Peyer's patch (tissue), 4 donors: ENCODE measurements at regions not wholly inside any gene's neighbourhood (a gene's known extent, or its start where the extent isn't known, plus 50 kb on each side); places are given as distances from the start of the nearest gene placed in this dataset.

Source experiments
- DNase-seq, 3 donors: peaks; one replicate each; pipeline ENCODE4 v3.0.0-alpha.2; 2017 to 2019
- H3K27ac ChIP-seq, 4 donors: fragments of 200-600 bp; sonication (generic); one replicate each; pipeline ENCODE4 v1.5.1; 2016 to 2019
- H3K27me3 ChIP-seq, 2 donors: fragments of 200-600 bp; sonication (generic); one replicate each; pipeline ENCODE4 v1.5.1; 2019
- H3K36me3 ChIP-seq, 3 donors: fragments of 200-600 bp; sonication (generic); one replicate each; pipeline ENCODE4 v1.5.1; 2016 to 2019
- H3K4me1 ChIP-seq, 4 donors: fragments of 200-600 bp; sonication (generic); one replicate each; pipeline ENCODE4 v1.5.1; 2016 to 2019
- H3K4me3 ChIP-seq, 4 donors: fragments of 200-600 bp; sonication (generic); 1 replicate in 3 of 4; 2 replicates in 1 of 4; pipeline ENCODE4 v1.5.1; 2016 to 2019; ENCODE audit warnings: mild to moderate bottlenecking in 1 of 4
- H3K9me3 ChIP-seq, 4 donors: fragments of 200-600 bp; sonication (generic); one replicate each; pipeline ENCODE4 v1.5.1; 2016 to 2019; ENCODE audit warnings: mild to moderate bottlenecking in 1 of 4
- POLR2A ChIP-seq, 2 donors: fragments of 450-650 bp; IDR thresholded peaks; one replicate each; pipeline ENCODE4 v1.5.1; 2017; ENCODE audit warnings: antibody characterized with exemption in 2 of 2, mild to moderate bottlenecking in 2 of 2, moderate library complexity in 2 of 2
- TF ChIP-seq, protein P1 (sequence below), 6 experiments: fragments of 450-650 bp in 4 of 6; fragments of 200-600 bp in 2 of 6; sonication (generic) in 1 of 6; IDR thresholded peaks; one replicate each; pipeline ENCODE4 v1.5.1; 2017 to 2019; ENCODE audit warnings: antibody characterized with exemption in 6 of 6, mild to moderate bottlenecking in 3 of 6, moderate library complexity in 1 of 6

DNA sequence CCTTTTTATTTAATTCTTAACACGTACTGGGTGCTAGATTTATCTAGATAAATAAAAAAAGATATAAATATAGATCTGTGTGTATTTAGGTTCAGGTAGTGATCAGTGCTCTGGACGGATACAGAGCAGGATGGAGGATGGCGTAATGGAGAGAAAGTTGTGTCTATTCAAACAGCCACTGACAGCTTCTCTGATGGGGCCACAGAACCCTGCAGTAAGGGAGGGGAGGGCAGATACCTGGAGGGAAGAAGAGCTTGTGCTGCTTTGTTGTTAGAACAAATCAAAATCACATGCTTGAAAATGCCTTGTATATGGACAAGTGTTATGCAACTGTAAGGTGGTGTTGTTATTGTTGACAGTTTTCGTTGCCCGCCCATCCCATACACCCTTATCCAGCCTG lies 170.2 kb downstream of the UTP18 start:
- TF ChIP-seq POLR2A (IDR thresholded peaks at IDR 0.05), result no peak
- TF ChIP-seq, protein P1, sequence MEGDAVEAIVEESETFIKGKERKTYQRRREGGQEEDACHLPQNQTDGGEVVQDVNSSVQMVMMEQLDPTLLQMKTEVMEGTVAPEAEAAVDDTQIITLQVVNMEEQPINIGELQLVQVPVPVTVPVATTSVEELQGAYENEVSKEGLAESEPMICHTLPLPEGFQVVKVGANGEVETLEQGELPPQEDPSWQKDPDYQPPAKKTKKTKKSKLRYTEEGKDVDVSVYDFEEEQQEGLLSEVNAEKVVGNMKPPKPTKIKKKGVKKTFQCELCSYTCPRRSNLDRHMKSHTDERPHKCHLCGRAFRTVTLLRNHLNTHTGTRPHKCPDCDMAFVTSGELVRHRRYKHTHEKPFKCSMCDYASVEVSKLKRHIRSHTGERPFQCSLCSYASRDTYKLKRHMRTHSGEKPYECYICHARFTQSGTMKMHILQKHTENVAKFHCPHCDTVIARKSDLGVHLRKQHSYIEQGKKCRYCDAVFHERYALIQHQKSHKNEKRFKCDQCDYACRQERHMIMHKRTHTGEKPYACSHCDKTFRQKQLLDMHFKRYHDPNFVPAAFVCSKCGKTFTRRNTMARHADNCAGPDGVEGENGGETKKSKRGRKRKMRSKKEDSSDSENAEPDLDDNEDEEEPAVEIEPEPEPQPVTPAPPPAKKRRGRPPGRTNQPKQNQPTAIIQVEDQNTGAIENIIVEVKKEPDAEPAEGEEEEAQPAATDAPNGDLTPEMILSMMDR (IDR thresholded peaks at IDR 0.05), result no peak
- no peaks in the 10 kb centered on the region for H3K9me3 ChIP-seq
- DNase-seq, result no peak
- H3K4me1 ChIP-seq, result no peaks in the 10 kb centered on the region
- no peaks in the 10 kb centered on the region for H3K36me3 ChIP-seq
- no peaks in the 10 kb centered on the region for H3K27me3 ChIP-seq
- H3K27ac ChIP-seq, result no peak overlapping the region
- no peak overlapping the region for H3K4me3 ChIP-seq

- Histone ChIP-seq H3K9me3 (no peaks in the 10 kb centered on the region), H3K4me3 (no peak overlapping the region), H3K27ac (no peak overlapping the region), H3K27me3 (no peaks in the 10 kb centered on the region), H3K4me1 (no peaks in the 10 kb centered on the region), H3K36me3 (no peaks in the 10 kb centered on the region)
- no peak for DNase-seq
- no peak for TF ChIP-seq POLR2A (IDR thresholded peaks at IDR 0.05)
- TF ChIP-seq, protein P1 (IDR thresholded peaks at IDR 0.05), result no peak
Measured at GRCh38 chr17:51434434-51435170, 174.3 kb downstream of the UTP18 start.

DNA sequence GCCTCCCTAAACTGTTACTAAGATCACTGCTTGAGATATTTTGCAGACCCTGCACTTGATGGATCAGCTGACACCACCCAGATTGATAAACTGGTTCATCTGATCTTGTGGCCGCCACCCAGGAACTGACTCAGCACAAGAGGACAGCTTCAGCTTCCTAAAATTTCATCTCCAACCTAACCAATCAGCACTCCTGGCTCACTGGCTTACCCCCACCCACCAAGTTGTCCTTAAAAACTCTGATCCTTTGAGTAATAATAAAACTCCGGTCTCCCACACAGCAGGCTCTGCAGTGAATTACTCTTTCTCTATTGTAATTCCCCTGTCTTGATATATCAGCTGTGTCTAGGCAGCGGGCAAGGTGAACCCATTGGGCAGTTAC lies 174.8 kb downstream of the UTP18 start:
- TF ChIP-seq, protein P1 (IDR thresholded peaks at IDR 0.05), result no peak
- no peak for TF ChIP-seq POLR2A (IDR thresholded peaks at IDR 0.05)
- no peak overlapping the region for H3K4me3 ChIP-seq
- H3K27ac ChIP-seq, result no peak overlapping the region
- H3K27me3 ChIP-seq, result no peaks in the 10 kb centered on the region
- H3K36me3 ChIP-seq, result no peaks in the 10 kb centered on the region
- no peak for DNase-seq
- H3K4me1 ChIP-seq, result no peaks in the 10 kb centered on the region
- H3K9me3 ChIP-seq, result no peaks in the 10 kb centered on the region

GRCh38 chr17:51435641-51436091 lies 175.3 kb downstream of the UTP18 start:
- peak in 1 of 3 donors; percentile 48 for DNase-seq
- Histone ChIP-seq H3K4me3 (no peak overlapping the region), H3K9me3 (no peaks in the 10 kb centered on the region), H3K27me3 (no peaks in the 10 kb centered on the region), H3K4me1 (no peaks in the 10 kb centered on the region), H3K27ac (no peak overlapping the region), H3K36me3 (no peaks in the 10 kb centered on the region)
- TF ChIP-seq, protein P1 (IDR thresholded peaks at IDR 0.05), result peak in 1 of 6 experiments; percentile 18
- no peak for TF ChIP-seq POLR2A (IDR thresholded peaks at IDR 0.05)

- H3K4me1 ChIP-seq, result no peaks in the 10 kb centered on the region
- no peaks in the 10 kb centered on the region for H3K36me3 ChIP-seq
- TF ChIP-seq, protein P1 (IDR thresholded peaks at IDR 0.05), result no peak
- no peak for TF ChIP-seq POLR2A (IDR thresholded peaks at IDR 0.05)
- no peaks in the 10 kb centered on the region for H3K27me3 ChIP-seq
- H3K4me3 ChIP-seq, result no peak overlapping the region
- DNase-seq, result no peak
- H3K9me3 ChIP-seq, result no peaks in the 10 kb centered on the region
- H3K27ac ChIP-seq, result no peak overlapping the region
Measured at GRCh38 chr17:51439395-51440229, 179.3 kb downstream of the UTP18 start.
